HCT116 (cell line): ENCODE measurements at regions not wholly inside any gene's neighbourhood (a gene's known extent, or its start where the extent isn't known, plus 50 kb on each side); places are given as distances from the start of the nearest gene placed in this dataset.

Experiments used
- ATAC-seq: fragments of 200-7000 bp; cut with Tn5 transposase; 2 replicates; pipeline ENCODE4 v1.9.1; 2020; ENCODE audit warnings: mild to moderate bottlenecking, moderate library complexity
- BruUV-seq: library from RNA; stranded (reverse); fragments of 400-500 nt; replicated peaks from 2 replicates; lab custom pipeline; 2021; lab: Mats Ljungman, UMichigan
- CTCF ChIA-PET: fragments of 300-600 bp; sonication (Branson Sonifier 250); formaldehyde crosslinking; loops from one replicate; lab custom pipeline; 2021; ENCODE audit warnings: antibody characterized with exemption; lab: Charles Lee
- POLR2A ChIA-PET: fragments of 300-600, 350-600 bp; sonication (Branson Sonifier 250); formaldehyde crosslinking; loops from one replicate; lab custom pipeline; 2021; ENCODE audit warnings: antibody characterized with exemption; lab: Charles Lee
- RAD21 ChIA-PET, 2 experiments: fragments of 300-600 bp; sonication (Branson Sonifier 250); formaldehyde crosslinking; loops; one replicate each; lab custom pipeline; 2023; ENCODE audit warnings: low total read pairs in 2 of 2; ENCODE audit not compliant: uncharacterized antibody in 2 of 2, unreplicated experiment in 2 of 2, low non-redundant PET in 1 of 2; lab: Charles Lee
- DNase-seq: peaks from one replicate; pipeline ENCODE4 v3.0.0-alpha.2; 2010; ENCODE audit warnings: low read depth, low spot score
- H2AFZ ChIP-seq: fragments of 200-600 bp; shearing (Covaris generic), sonication (generic); 2 replicates; pipeline ENCODE4 v1.6.1; 2017; ENCODE audit warnings: low read depth, mixed run types, mixed read lengths, antibody characterized with exemption, low read length; ENCODE audit not compliant: poor library complexity, severe bottlenecking
- H3K27ac ChIP-seq: 2 replicates; pipeline ENCODE4 v1.5.1; 2012; ENCODE audit warnings: low read depth, low read length
- H3K27me3 ChIP-seq: fragments of 200-600 bp; sonication (generic); 2 replicates; pipeline ENCODE4 v1.6.1; 2016; ENCODE audit warnings: mixed run types, low read length, mixed read lengths; ENCODE audit not compliant: insufficient read depth
- H3K36me3 ChIP-seq, 2 experiments: fragments of 200-500 bp in 1 of 2; fragments of 200-600 bp in 1 of 2; sonication (Bioruptor generic) in 1 of 2; sonication (generic) in 1 of 2; 2 replicates each; pipeline versions ENCODE4 v1.5.1 to v1.6.1; 2014 to 2016; ENCODE audit warnings: low read length in 2 of 2, inconsistent platforms in 1 of 2, mixed read lengths in 1 of 2, mixed run types in 1 of 2; ENCODE audit not compliant: insufficient read depth in 2 of 2, control insufficient read depth in 1 of 2
- H3K4me1 ChIP-seq, 2 experiments: fragments of 200-600 bp in 1 of 2; sonication (generic) in 1 of 2; 2 replicates each; pipeline versions ENCODE4 v1.5.1 to v1.6.1; 2012 to 2017; ENCODE audit warnings: low read length in 2 of 2, inconsistent platforms in 1 of 2, mild to moderate bottlenecking in 1 of 2, mixed read lengths in 1 of 2, mixed run types in 1 of 2, moderate library complexity in 1 of 2; ENCODE audit not compliant: insufficient read depth in 2 of 2, control insufficient read depth in 1 of 2
- H3K4me2 ChIP-seq: fragments of 200-600 bp; sonication (generic); 2 replicates; pipeline ENCODE4 v1.6.1; 2017; ENCODE audit warnings: mixed run types, low read length, mixed read lengths
- H3K4me3 ChIP-seq, 2 experiments: fragments of 200-600 bp in 1 of 2; sonication (generic) in 1 of 2; replicated peaks in 1 of 2; 2 replicates each; pipeline ENCODE4 v1.5.1; 2011 to 2016; ENCODE audit warnings: low read length in 2 of 2, control low read depth in 1 of 2, low read depth in 1 of 2, mild to moderate bottlenecking in 1 of 2, mixed read lengths in 1 of 2, mixed run types in 1 of 2
- H3K79me2 ChIP-seq: fragments of 200-600 bp; sonication (generic); 2 replicates; pipeline ENCODE4 v1.6.1; 2017; ENCODE audit warnings: mild to moderate bottlenecking, mixed run types, low read length, moderate library complexity, mixed read lengths; ENCODE audit not compliant: insufficient read depth
- H3K9ac ChIP-seq: fragments of 200-600 bp; sonication (generic); 2 replicates; pipeline ENCODE4 v1.6.1; 2016; ENCODE audit warnings: low read length, mixed read lengths
- H3K9me2 ChIP-seq: fragments of 200-600 bp; sonication (generic), shearing (Covaris generic); 2 replicates; pipeline ENCODE4 v1.6.1; 2017; ENCODE audit warnings: mixed run types, mild to moderate bottlenecking, moderate library complexity; ENCODE audit not compliant: insufficient read depth
- H3K9me3 ChIP-seq, 2 experiments: fragments of 200-500 bp in 1 of 2; fragments of 200-600 bp in 1 of 2; sonication (Bioruptor generic) in 1 of 2; sonication (generic) in 1 of 2; 2 replicates each; pipeline ENCODE4 v1.6.1; 2014 to 2017; ENCODE audit warnings: low read length in 2 of 2, mixed read lengths in 2 of 2, inconsistent platforms in 1 of 2, low read depth in 1 of 2, mild to moderate bottlenecking in 1 of 2, mixed run types in 1 of 2, moderate library complexity in 1 of 2; ENCODE audit not compliant: control insufficient read depth in 1 of 2, insufficient read depth in 1 of 2
- H4K20me1 ChIP-seq: fragments of 200-600 bp; sonication (generic), shearing (Covaris generic); 2 replicates; pipeline ENCODE4 v1.6.1; 2017; ENCODE audit warnings: mixed run types, mild to moderate bottlenecking, moderate library complexity; ENCODE audit not compliant: insufficient read depth
- CBX3 ChIP-seq: IDR thresholded peaks from 2 replicates; pipeline ENCODE4 v1.6.1; 2012; ENCODE audit warnings: low read depth
- CEBPB ChIP-seq: IDR thresholded peaks from 2 replicates; pipeline ENCODE4 v1.6.1; 2012; ENCODE audit warnings: low read depth
- EGR1 ChIP-seq: IDR thresholded peaks from 2 replicates; pipeline ENCODE4 v1.6.1; 2012; ENCODE audit warnings: low read depth
- ELF1 ChIP-seq: IDR thresholded peaks from 2 replicates; pipeline ENCODE4 v1.6.1; 2012; ENCODE audit warnings: low read depth, borderline replicate concordance
- EZH2 ChIP-seq: fragments of 200-600 bp; sonication (generic); IDR thresholded peaks from 2 replicates; pipeline ENCODE4 v1.6.1; 2017; ENCODE audit warnings: antibody characterized with exemption, mixed run types
- EZH2phosphoT487 ChIP-seq: fragments of 200-600 bp; IDR thresholded peaks from 2 replicates; pipeline ENCODE4 v1.6.1; 2018; ENCODE audit warnings: antibody characterized with exemption, borderline replicate concordance
- FOSL1 ChIP-seq: IDR thresholded peaks from 2 replicates; pipeline ENCODE4 v1.6.1; 2012; ENCODE audit warnings: low read depth
- JUND ChIP-seq: IDR thresholded peaks from 2 replicates; pipeline ENCODE4 v1.6.1; 2012
- POLR2A ChIP-seq: IDR thresholded peaks from 2 replicates; pipeline ENCODE4 v1.7.0; 2011; ENCODE audit warnings: borderline replicate concordance; ENCODE audit not compliant: insufficient read depth, insufficient read length; ENCODE audit errors: extremely low read depth
- POLR2AphosphoS5 ChIP-seq: IDR thresholded peaks from 2 replicates; pipeline ENCODE4 v1.6.1; 2011; ENCODE audit warnings: mild to moderate bottlenecking, low read depth, low read length, moderate library complexity
- RAD21 ChIP-seq: IDR thresholded peaks from 2 replicates; pipeline ENCODE4 v1.6.1; 2012; ENCODE audit warnings: low read depth, mild to moderate bottlenecking
- SIN3A ChIP-seq: IDR thresholded peaks from 2 replicates; pipeline ENCODE4 v1.6.1; 2012; ENCODE audit warnings: low read depth
- SRF ChIP-seq: IDR thresholded peaks from 2 replicates; pipeline ENCODE4 v1.6.1; 2012; ENCODE audit warnings: low read depth
- TCF7L2 ChIP-seq: IDR thresholded peaks from 2 replicates; pipeline ENCODE4 v1.7.0; 2011; ENCODE audit warnings: borderline replicate concordance, inconsistent platforms; ENCODE audit not compliant: insufficient read depth, insufficient read length; ENCODE audit errors: extremely low read depth
- YY1 ChIP-seq: IDR thresholded peaks from 2 replicates; pipeline ENCODE4 v1.6.1; 2011; ENCODE audit warnings: low read length, low read depth, moderate library complexity, mild to moderate bottlenecking; ENCODE audit not compliant: insufficient replicate concordance; ENCODE audit errors: extremely low read depth
- ZFX ChIP-seq: fragments of 450-650 bp; IDR thresholded peaks from 2 replicates; pipeline ENCODE4 v1.6.1; 2017
- intact Hi-C: fragments of 100-400 bp; cut with micrococcal nuclease; formaldehyde crosslinking; loops from 2 replicates; pipeline ENCODE4 v1.10.0; 2022
- TF ChIP-seq, protein P1 (sequence below): IDR thresholded peaks from 2 replicates; pipeline ENCODE4 v1.6.1; 2011; ENCODE audit warnings: mild to moderate bottlenecking, low read length, moderate library complexity; ENCODE audit not compliant: insufficient replicate concordance; ENCODE audit errors: extremely low read depth
- TF ChIP-seq, protein P2 (sequence below): IDR thresholded peaks from 2 replicates; pipeline ENCODE4 v1.6.1; 2012
- TF ChIP-seq, protein P3 (sequence below): IDR thresholded peaks from 2 replicates; pipeline ENCODE4 v1.6.1; 2012
- TF ChIP-seq, protein P4 (sequence below): IDR thresholded peaks from 2 replicates; pipeline ENCODE4 v1.6.1; 2012; ENCODE audit warnings: low read depth

DNA sequence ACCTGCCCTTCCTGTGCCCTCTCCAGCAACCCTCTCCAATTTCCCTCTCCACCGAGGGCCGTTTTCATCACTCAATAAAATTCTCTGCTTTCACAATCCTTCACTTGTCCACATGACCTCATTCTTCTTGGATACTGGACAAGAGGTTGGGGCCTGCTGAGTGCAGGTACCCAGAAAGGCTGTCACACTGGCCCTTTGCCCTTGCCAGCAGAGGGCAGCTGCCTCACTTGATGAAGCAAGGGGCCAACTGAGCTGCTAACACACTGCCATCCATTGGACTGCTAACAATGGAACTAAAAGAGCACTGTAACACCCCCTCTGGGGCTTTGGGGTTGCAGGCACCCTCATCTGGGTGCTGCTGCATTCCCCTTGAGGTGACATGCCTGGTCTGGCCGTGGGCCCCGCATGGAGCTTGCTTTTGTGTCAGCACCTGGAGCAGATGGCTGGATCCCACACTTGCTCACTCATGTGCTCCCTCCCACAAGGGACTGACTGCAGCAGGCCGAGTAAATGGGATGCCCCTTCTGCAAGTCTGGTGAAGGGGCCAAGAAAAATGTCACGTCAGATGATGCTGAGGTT, 308.1 kb upstream of the ADCY2 start:
- Histone ChIP-seq H3K9me2 (no peaks in the 10 kb centered on the region), H3K9ac (no peak overlapping the region), H3K9me3 (peaks cover under 1 to 21% of the 10 kb centered on the region in 2 experiments; a peak in 2 of 4 replicates), H3K27me3 (no peaks in the 10 kb centered on the region), H3K4me3 (no peak overlapping the region), H2AFZ (no peak overlapping the region), H3K4me2 (no peak overlapping the region), H4K20me1 (no peaks in the 10 kb centered on the region), H3K79me2 (no peaks in the 10 kb centered on the region), H3K4me1 (no peaks in the 10 kb centered on the region), H3K36me3 (no peaks in the 10 kb centered on the region)
- POLR2A ChIA-PET = no interaction called here
- RAD21 ChIA-PET = no interaction called here
- no TSS peak for BruUV-seq
- intact Hi-C loops = no loop called here
- CTCF ChIA-PET = no interaction called here
- DNase-seq (no peak), ATAC-seq (no peak)
- TF ChIP-seq ELF1 (no peak), FOSL1 (no peak), EZH2 (no peak), YY1 (no peak), TCF7L2 (no peak), POLR2A (no peak), RAD21 (no peak), POLR2AphosphoS5 (no peak), EZH2phosphoT487 (no peak), JUND (no peak), CEBPB (no peak), SRF (no peak), ZFX (no peak), CBX3 (no peak), EGR1 (no peak), SIN3A (no peak)
- TF ChIP-seq, protein P1, sequence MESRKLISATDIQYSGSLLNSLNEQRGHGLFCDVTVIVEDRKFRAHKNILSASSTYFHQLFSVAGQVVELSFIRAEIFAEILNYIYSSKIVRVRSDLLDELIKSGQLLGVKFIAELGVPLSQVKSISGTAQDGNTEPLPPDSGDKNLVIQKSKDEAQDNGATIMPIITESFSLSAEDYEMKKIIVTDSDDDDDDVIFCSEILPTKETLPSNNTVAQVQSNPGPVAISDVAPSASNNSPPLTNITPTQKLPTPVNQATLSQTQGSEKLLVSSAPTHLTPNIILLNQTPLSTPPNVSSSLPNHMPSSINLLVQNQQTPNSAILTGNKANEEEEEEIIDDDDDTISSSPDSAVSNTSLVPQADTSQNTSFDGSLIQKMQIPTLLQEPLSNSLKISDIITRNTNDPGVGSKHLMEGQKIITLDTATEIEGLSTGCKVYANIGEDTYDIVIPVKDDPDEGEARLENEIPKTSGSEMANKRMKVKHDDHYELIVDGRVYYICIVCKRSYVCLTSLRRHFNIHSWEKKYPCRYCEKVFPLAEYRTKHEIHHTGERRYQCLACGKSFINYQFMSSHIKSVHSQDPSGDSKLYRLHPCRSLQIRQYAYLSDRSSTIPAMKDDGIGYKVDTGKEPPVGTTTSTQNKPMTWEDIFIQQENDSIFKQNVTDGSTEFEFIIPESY = no peak
- TF ChIP-seq, protein P2, sequence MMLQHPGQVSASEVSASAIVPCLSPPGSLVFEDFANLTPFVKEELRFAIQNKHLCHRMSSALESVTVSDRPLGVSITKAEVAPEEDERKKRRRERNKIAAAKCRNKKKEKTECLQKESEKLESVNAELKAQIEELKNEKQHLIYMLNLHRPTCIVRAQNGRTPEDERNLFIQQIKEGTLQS = no peak
- TF ChIP-seq, protein P3, sequence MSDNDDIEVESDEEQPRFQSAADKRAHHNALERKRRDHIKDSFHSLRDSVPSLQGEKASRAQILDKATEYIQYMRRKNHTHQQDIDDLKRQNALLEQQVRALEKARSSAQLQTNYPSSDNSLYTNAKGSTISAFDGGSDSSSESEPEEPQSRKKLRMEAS = no peak
- TF ChIP-seq, protein P4, sequence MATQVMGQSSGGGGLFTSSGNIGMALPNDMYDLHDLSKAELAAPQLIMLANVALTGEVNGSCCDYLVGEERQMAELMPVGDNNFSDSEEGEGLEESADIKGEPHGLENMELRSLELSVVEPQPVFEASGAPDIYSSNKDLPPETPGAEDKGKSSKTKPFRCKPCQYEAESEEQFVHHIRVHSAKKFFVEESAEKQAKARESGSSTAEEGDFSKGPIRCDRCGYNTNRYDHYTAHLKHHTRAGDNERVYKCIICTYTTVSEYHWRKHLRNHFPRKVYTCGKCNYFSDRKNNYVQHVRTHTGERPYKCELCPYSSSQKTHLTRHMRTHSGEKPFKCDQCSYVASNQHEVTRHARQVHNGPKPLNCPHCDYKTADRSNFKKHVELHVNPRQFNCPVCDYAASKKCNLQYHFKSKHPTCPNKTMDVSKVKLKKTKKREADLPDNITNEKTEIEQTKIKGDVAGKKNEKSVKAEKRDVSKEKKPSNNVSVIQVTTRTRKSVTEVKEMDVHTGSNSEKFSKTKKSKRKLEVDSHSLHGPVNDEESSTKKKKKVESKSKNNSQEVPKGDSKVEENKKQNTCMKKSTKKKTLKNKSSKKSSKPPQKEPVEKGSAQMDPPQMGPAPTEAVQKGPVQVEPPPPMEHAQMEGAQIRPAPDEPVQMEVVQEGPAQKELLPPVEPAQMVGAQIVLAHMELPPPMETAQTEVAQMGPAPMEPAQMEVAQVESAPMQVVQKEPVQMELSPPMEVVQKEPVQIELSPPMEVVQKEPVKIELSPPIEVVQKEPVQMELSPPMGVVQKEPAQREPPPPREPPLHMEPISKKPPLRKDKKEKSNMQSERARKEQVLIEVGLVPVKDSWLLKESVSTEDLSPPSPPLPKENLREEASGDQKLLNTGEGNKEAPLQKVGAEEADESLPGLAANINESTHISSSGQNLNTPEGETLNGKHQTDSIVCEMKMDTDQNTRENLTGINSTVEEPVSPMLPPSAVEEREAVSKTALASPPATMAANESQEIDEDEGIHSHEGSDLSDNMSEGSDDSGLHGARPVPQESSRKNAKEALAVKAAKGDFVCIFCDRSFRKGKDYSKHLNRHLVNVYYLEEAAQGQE = no peak
- TF ChIP-seq, all 23 proteins: peak for 0
- no peak overlapping the region for H3K27ac ChIP-seq
